ENCODE measurements at regions not wholly inside any gene's neighbourhood (a gene's known extent, or its start where the extent isn't known, plus 50 kb on each side); places are given as distances from the start of the nearest gene placed in this dataset.
A peak's percentile ranks its signal among the peaks of the same experiment; 100 is the strongest.

DNA sequence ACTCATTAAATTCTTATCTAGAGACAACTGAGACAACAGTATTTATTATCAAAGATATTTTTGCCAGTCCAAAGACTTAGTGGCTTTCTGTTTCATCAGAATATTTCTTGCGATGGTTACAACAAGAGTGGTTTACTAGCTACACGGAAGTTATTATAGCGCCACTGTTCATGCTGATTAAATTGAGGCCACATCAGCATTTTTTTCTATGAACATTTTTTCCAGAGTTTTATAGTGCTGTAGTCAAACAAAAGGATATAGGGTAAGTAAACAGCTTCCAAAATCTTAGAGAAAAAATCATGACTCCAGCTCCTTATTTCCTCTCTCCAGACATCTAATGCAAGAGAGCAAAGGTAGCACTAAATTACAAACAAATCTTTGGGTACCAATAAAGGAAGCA lies 1264.4 kb downstream of the ZPLD1 start:
- ATAC-seq (no peak), DNase-seq (ENCODE audit: low read depth in 1 of 2, low spot score in 1 of 2) (no peak), FAIRE-seq (no peak)
- H3K4me3 ChIP-seq = no peak overlapping the region
- WGBS (ENCODE audit: missing lambda C conversion rate) = 61% methylated on average over 3 of the region's 3 CpGs
- no peaks in the 10 kb centered on the region for H3K9me3 ChIP-seq
- no peaks in the 10 kb centered on the region for H3K4me1 ChIP-seq
- ChIA-PET POLR2A (no interaction called here), CTCF (no interaction called here)
- H3K27ac ChIP-seq = no peak overlapping the region
- TF ChIP-seq CHD2 (IDR thresholded peaks at IDR 0.05; ENCODE audit: low read length, partially characterized antibody) = no peak
- no peak overlapping the region for H3K4me2 ChIP-seq

DNA sequence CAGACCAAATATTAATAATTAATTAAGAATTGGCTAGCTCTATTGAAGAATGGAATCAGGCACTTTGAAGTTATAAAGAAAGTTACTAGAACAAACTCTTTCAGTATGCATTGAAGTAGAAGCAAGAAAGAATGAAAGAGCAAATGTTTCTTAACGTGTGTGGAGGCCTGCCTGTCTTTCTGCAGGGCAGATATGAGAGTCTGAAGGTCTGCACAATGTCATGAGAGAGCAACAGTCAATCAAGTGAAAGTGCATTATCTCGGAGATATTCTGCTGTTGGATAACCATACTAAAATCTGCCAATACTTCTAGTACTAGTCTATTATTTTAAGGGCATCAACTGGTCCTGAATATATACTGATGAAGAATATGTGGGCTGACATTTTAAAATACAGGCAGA lies 1270.8 kb downstream of the ZPLD1 start:
- no peak overlapping the region for H3K4me3 ChIP-seq
- TF ChIP-seq JUNB (IDR thresholded peaks at IDR 0.05) = no peak
- TF ChIP-seq SMC3 (IDR thresholded peaks at IDR 0.05) = no peak
- TF ChIP-seq CBX2 (IDR thresholded peaks at IDR 0.05; ENCODE audit: borderline replicate concordance, low read depth) = no peak
- TF ChIP-seq RARB (CRISPR knock-in tag; IDR thresholded peaks at IDR 0.05) = no peak
- TF ChIP-seq SREBF2 (IDR thresholded peaks at IDR 0.05) = no peak
- no peak for TF ChIP-seq GATA3 (IDR thresholded peaks at IDR 0.05; ENCODE audit: borderline replicate concordance)
- no peak for FAIRE-seq
- no peak overlapping the region for H3K4me2 ChIP-seq
- CTCF ChIA-PET = interaction anchor here (1.2 kb wide), 1 partner anchor 9 kb away, joined by 4 read pairs; no protein-coding TSS in a partner anchor
- H3K4me1 ChIP-seq = no peaks in the 10 kb centered on the region
- no peaks in the 10 kb centered on the region for H3K9me3 ChIP-seq
- POLR2A ChIA-PET = no interaction called here
- H3K27ac ChIP-seq = no peak overlapping the region
- 3% methylated on average over 2 of the region's 2 CpGs for WGBS (ENCODE audit: missing lambda C conversion rate)
- ATAC-seq = no peak
- no peak for DNase-seq (ENCODE audit: low read depth in 1 of 2, low spot score in 1 of 2)

DNA sequence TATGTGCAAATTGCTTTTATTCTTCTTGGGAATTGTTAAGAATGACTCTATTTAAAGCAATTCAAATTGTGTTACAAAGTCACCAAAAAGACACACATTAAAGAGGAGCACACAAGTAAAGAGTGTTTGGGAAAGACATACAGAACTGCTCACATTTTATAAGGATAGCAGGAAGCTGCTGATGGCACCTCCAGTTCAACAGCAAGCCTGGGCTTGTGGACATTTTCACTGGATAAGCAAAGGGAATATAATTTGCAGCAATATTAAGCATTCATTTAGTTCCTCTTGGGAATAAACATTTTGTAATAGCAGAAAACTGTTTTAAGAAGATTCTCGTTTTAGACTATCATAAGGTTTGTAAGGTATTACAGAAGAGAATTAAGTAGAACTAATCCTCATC lies 1271.9 kb downstream of the ZPLD1 start:
- POLR2A ChIA-PET = no interaction called here
- TF ChIP-seq, protein P1, sequence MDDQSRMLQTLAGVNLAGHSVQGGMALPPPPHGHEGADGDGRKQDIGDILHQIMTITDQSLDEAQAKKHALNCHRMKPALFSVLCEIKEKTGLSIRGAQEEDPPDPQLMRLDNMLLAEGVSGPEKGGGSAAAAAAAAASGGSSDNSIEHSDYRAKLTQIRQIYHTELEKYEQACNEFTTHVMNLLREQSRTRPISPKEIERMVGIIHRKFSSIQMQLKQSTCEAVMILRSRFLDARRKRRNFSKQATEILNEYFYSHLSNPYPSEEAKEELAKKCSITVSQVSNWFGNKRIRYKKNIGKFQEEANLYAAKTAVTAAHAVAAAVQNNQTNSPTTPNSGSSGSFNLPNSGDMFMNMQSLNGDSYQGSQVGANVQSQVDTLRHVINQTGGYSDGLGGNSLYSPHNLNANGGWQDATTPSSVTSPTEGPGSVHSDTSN (IDR thresholded peaks at IDR 0.05) = no peak
- TF ChIP-seq CEBPB (IDR thresholded peaks at IDR 0.05) (no peak), NR3C1 (IDR thresholded peaks at IDR 0.05) (no peak), NPAS2 (CRISPR knock-in tag; IDR thresholded peaks at IDR 0.05; ENCODE audit: borderline replicate concordance) (no peak), TFCP2L1 (CRISPR knock-in tag; IDR thresholded peaks at IDR 0.05) (no peak), ZFP36 (IDR thresholded peaks at IDR 0.05; ENCODE audit: borderline replicate concordance, partially characterized antibody) (no peak), JUNB (IDR thresholded peaks at IDR 0.05) (no peak), ZC3H11A (IDR thresholded peaks at IDR 0.05) (no peak), KDM1A (IDR thresholded peaks at IDR 0.05; ENCODE audit: low read depth) (no peak)
- ATAC-seq (no peak), DNase-seq (ENCODE audit: low read depth in 1 of 2, low spot score in 1 of 2) (no peak), FAIRE-seq (no peak)
- no peak overlapping the region for H3K4me2 ChIP-seq
- no peak overlapping the region for H3K4me3 ChIP-seq
- no peaks in the 10 kb centered on the region for H3K9me3 ChIP-seq
- H3K27ac ChIP-seq = no peak overlapping the region
- no peaks in the 10 kb centered on the region for H3K4me1 ChIP-seq
- CTCF ChIA-PET = no interaction called here
- WGBS (ENCODE audit: missing lambda C conversion rate) = 0% methylated on average over 1 of the region's 1 CpG

DNA sequence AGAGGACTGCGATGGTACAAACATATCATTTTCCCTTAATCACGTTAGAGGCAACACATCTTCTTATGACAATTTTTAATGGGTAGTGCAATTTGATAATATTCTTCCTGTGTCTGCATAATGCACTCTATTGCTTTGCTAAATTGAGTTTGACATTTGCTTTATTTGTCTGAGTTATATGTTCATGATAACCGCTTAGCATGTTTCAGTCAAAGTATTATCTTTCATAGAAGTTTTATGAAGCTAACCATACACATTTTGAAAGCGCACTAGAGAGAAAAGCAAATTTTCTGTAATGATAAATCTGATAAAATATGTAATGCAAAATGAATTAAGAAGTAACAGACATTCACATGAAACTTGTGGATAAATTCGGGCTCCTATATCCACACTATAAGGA lies 1276.9 kb downstream of the ZPLD1 start:
- ATAC-seq = no peak
- WGBS (ENCODE audit: missing lambda C conversion rate) = 45% methylated on average over 5 of the region's 5 CpGs
- no peak for DNase-seq (ENCODE audit: low read depth in 1 of 2, low spot score in 1 of 2)
- Histone ChIP-seq H3K4me2 (no peak overlapping the region), H3K4me3 (no peak overlapping the region), H3K27ac (no peak overlapping the region), H3K4me1 (no peaks in the 10 kb centered on the region), H3K9me3 (no peaks in the 10 kb centered on the region)
- FAIRE-seq = peak; percentile 28
- ChIA-PET CTCF (no interaction called here), POLR2A (no interaction called here)
- TF ChIP-seq JUN (IDR thresholded peaks at IDR 0.05) (no peak), ZSCAN20 (CRISPR knock-in tag; IDR thresholded peaks at IDR 0.05) (no peak), POLR2AphosphoS2 (conservative IDR thresholded peaks at IDR 0.05; ENCODE audit: low read length) (no peak), CHD4 (IDR thresholded peaks at IDR 0.05; ENCODE audit: borderline replicate concordance) (no peak), NR3C1 (IDR thresholded peaks at IDR 0.05) (no peak), GATA3 (IDR thresholded peaks at IDR 0.05; ENCODE audit: borderline replicate concordance) (no peak), RCOR1 (IDR thresholded peaks at IDR 0.05; ENCODE audit: low read depth, low read length) (no peak), RAD21 (conservative IDR thresholded peaks at IDR 0.05 in 1 of 2, IDR thresholded peaks at IDR 0.05 in 1 of 2) (no peak), HOXB5 (CRISPR knock-in tag; IDR thresholded peaks at IDR 0.05) (no peak), EP300 (IDR thresholded peaks at IDR 0.05) (no peak), FOSL2 (IDR thresholded peaks at IDR 0.05) (no peak), FOSL2 (CRISPR knock-in tag; IDR thresholded peaks at IDR 0.05) (no peak), CEBPB (IDR thresholded peaks at IDR 0.05) (no peak), POLR2A (IDR thresholded peaks at IDR 0.05; ENCODE audit: low read length) (no peak)
- TF ChIP-seq, protein P2, sequence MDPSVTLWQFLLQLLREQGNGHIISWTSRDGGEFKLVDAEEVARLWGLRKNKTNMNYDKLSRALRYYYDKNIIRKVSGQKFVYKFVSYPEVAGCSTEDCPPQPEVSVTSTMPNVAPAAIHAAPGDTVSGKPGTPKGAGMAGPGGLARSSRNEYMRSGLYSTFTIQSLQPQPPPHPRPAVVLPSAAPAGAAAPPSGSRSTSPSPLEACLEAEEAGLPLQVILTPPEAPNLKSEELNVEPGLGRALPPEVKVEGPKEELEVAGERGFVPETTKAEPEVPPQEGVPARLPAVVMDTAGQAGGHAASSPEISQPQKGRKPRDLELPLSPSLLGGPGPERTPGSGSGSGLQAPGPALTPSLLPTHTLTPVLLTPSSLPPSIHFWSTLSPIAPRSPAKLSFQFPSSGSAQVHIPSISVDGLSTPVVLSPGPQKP (IDR thresholded peaks at IDR 0.05; ENCODE audit: low read depth, low read length) = no peak
- TF ChIP-seq, protein P3, sequence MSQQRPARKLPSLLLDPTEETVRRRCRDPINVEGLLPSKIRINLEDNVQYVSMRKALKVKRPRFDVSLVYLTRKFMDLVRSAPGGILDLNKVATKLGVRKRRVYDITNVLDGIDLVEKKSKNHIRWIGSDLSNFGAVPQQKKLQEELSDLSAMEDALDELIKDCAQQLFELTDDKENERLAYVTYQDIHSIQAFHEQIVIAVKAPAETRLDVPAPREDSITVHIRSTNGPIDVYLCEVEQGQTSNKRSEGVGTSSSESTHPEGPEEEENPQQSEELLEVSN (IDR thresholded peaks at IDR 0.05; ENCODE audit: borderline replicate concordance, low read depth) = no peak
- TF ChIP-seq, protein P4, sequence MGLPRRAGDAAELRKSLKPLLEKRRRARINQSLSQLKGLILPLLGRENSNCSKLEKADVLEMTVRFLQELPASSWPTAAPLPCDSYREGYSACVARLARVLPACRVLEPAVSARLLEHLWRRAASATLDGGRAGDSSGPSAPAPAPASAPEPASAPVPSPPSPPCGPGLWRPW (IDR thresholded peaks at IDR 0.05) = no peak

Data from A549 (cell line).